ENCODE measurements at regions not wholly inside any gene's neighbourhood (a gene's known extent, or its start where the extent isn't known, plus 50 kb on each side); places are given as distances from the start of the nearest gene placed in this dataset.

DNA sequence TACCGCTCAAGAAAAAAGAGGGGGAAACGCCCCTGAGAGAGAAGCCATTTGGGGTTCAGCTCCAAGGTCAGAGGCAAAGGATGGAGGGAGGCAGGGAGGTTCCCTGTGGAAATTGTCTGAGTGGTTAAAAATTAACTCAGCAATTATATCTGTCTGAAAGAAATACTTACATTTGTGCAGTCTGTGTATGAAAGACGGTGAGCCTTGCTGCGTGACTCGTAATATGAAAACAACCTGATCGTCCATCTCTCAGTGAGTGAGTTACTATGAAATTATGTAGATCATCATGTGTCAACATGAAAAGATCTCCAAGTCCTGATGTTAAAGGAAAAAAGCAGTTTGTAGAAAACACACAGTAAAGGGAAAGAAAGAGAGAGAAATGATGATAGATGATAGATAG lies 67.2 kb upstream of the FAM204A start:
- TF ChIP-seq, protein P1, sequence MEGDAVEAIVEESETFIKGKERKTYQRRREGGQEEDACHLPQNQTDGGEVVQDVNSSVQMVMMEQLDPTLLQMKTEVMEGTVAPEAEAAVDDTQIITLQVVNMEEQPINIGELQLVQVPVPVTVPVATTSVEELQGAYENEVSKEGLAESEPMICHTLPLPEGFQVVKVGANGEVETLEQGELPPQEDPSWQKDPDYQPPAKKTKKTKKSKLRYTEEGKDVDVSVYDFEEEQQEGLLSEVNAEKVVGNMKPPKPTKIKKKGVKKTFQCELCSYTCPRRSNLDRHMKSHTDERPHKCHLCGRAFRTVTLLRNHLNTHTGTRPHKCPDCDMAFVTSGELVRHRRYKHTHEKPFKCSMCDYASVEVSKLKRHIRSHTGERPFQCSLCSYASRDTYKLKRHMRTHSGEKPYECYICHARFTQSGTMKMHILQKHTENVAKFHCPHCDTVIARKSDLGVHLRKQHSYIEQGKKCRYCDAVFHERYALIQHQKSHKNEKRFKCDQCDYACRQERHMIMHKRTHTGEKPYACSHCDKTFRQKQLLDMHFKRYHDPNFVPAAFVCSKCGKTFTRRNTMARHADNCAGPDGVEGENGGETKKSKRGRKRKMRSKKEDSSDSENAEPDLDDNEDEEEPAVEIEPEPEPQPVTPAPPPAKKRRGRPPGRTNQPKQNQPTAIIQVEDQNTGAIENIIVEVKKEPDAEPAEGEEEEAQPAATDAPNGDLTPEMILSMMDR (IDR thresholded peaks at IDR 0.05; ENCODE audit: insufficient read depth, low read length, poor library complexity, severe bottlenecking) = no peak
- no peak for TF ChIP-seq EZH2phosphoT487 (conservative IDR thresholded peaks at IDR 0.05; ENCODE audit: low read length)
